Fibroblast of gingiva (primary cell): ENCODE measurements at regions not wholly inside any gene's neighbourhood (a gene's known extent, or its start where the extent isn't known, plus 50 kb on each side); places are given as distances from the start of the nearest gene placed in this dataset.

ENCODE experiments used
- DNase-seq: peaks from one replicate; pipeline ENCODE4 v3.0.0-alpha.2; 2011; ENCODE audit warnings: low read depth

DNA sequence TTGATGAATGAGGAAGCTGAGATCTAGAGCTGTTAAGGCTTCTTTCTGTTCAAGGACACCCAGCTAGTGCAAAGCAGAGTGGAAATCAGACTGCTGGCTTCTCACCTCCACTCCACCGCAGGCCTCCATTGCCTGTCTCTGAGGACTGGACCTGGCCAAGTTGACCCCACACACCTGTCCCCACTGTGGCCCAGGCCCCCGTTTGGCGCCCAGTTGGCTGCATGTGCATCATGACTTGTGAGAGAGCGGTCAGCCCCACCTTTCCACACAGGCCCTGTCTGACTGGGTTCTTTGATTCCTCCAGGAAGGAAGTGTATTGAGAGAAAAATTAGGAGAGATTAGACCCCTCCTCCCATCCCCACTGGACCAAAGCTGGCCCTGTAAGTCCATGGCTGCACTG, 206.3 kb upstream of the TLE3 start:
- DNase-seq, result no peak

DNA sequence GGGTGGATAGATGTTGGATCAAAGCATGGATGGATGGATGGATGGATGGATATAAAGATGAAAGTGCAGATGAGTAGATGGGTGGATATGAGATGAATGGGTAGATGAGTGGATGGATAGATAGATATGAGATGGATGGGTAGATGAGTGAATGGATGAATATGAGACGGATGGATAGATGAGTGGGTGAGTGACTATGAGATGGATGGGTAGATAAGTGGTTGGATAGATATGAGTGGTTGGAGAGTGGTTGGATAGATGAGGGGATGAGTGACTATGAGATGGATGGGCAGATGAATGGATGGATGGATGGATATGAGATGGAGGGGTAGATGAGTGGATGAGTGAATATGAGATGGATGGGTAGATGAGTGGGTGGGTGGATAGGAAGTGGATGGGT, 204.6 kb upstream of the TLE3 start:
- DNase-seq, result no peak

DNA sequence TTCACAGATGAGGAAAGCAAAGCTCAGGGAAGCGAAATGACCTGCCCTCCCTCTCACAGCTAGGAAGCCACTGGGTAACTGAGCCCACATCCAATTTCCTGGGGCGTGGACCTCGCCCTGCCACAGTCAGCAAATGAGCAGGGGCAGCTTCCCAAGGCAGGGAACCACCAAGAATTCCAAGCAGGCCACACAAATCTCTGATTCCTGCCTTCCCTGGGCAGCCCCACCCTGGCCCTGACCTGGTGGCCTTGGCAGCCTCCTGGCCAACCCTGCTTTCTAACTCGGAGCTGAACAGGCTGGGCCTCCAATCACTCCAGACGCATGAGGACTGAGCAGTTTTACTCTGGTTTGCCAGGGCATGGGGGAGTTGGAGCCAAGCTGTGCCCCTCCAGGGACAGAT, 203.7 kb upstream of the TLE3 start:
- DNase-seq, result no peak

DNA sequence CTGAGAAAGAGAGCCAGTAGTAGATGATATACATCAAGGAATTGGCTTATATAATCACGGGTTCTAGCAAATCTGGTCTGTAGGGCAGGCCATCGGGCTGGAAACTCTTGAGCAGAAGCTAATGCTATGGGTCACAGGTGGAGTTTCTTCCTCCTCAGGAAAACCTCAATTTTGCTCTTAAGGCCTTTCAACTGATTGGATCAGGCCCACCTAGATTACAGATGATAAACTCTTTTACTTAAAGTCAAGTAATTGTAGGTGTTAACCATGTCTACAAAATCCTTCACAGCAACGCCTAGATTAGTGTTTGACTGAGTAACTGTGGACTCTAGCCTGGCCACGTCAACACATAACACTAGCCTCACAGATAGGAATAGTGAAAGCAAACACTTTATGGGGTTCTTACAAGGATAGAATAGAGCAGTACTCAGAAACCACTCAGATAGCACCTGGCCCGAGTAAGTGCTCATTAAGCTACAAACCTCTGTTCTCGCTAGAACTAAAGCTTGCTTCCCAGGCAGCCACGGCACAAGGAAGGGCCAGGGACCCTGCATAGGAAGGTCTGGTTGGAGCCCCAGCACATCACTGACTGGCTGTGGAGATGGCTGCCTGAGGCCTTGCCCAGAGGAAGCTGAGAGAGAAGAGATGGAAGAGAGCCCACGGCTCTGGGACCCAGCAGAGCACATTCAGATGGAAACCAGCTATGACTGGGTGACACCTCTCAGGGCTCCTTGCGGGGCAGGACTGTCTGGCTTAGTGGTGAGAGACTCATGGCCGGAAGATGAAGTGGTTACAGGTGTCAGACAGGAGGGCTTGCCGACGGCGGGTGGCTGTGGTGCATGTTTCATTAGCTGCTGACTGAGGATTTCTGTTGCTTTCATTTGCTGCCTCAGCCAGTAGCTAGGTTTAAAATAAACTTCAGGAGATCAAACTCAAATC, 202.5 kb upstream of the TLE3 start:
- no peak for DNase-seq

DNA sequence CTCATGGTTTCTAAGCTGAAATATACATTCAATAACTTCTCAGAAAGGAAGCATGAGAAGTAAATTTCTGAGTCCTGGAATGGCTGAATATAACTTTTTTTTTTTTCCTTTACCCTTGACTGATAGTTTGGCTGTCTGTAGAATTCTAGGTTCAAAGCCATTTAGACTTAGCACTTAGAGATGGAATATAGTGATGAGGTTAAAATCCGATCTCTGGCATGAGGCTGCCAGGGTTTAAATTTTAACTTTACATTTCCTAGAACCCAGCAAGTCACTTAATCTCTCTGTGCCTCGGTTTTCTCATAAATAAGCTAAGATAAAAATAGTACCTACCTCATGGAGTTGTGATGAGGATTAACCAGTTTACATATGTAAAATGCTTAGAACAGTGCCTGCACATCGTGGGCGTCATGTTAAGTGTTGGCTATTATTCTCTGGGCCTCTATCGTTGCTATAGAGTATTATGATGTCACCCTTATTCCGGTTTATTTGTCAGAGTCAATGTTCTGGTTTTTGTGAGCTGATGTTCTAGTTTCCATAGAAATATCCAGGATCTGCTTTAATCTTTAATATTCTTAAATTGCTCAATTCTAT, 199.8 kb upstream of the TLE3 start:
- no peak for DNase-seq

DNA sequence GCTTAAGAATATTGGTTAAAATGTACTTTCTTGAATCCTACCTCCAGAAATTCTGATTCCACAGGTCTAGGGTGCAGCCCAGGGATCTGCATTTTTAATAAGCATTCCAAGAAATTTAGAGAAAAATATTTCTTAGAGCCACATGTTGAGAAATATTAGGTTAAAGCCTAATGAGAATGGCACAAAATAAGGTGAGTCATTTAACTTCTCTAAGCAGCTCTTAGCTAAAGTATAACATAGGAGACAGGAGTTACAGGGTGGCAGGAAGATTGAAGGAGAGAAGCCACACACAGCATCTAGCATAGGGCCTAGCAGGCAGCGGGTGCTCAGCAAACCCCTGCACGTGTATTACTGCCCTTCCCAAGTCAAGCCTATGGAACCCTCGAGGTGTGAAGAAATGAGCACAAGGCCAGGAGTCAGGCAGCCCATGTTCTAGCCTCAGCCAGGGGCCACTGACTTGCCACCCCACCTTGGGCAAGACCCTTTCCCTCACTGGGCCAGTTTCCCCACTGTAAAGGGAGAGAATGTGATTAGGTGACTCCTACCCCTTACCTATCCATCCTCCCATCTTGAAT, 197.1 kb upstream of the TLE3 start:
- DNase-seq, result no peak

DNA sequence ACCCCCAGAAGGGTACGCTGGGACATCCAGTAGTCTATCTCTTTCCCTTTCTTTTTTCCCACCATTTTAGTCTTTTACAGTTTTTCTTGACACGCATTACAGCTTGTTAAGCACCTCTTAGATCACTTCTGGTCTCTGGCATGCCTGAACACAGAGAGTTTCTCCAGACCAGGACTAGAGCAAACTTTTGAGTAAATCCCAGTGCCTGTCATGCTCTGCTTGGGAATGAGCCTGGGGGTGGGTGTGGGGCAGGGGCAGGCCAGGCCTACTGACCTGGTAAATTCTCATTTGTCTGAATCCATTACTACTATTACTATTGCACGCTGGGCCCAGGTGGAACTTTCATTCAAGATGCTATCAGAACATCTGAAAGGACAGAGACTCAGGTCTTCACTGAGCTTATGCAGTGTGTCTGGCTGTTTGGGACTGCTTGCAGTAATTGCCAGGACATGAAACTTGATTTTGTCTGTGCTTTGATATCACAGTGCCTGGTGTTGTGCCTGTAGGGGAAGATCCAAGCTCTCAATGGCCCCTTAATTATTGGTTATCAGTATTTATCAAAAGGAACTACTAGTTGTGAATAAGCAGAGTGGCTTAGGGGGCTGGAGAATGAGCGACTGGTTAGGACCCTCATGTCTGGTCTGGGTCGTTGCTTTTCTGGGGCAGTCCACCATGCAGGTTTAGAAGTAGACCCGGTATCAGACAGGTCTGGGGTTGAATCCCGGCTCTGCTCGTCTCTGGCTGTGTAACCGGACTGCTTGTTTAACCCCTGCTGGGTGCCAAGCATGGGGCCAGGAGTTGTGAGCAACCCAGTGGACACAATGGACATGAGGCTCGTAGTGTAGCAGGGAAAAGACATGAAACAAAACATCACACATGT, 196.1 kb upstream of the TLE3 start:
- no peak for DNase-seq

DNA sequence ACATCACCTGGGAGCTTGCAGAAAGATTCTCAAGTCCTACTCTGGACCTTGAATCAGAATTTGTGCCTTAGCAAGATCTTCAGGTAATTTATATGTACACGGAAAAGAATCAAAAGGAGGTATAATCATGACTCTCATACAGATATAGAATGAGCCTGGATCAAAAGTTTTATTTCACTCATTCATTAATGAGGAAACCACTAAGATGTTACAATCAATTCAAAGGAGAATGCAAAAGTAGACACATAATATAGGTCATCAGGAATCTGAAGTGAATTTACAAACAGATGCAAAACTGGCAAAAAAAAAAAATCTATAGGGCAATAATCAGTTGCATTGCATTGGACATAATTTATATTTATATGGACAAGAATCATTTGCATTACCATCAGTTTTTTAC, 195.4 kb upstream of the TLE3 start:
- no peak for DNase-seq

DNA sequence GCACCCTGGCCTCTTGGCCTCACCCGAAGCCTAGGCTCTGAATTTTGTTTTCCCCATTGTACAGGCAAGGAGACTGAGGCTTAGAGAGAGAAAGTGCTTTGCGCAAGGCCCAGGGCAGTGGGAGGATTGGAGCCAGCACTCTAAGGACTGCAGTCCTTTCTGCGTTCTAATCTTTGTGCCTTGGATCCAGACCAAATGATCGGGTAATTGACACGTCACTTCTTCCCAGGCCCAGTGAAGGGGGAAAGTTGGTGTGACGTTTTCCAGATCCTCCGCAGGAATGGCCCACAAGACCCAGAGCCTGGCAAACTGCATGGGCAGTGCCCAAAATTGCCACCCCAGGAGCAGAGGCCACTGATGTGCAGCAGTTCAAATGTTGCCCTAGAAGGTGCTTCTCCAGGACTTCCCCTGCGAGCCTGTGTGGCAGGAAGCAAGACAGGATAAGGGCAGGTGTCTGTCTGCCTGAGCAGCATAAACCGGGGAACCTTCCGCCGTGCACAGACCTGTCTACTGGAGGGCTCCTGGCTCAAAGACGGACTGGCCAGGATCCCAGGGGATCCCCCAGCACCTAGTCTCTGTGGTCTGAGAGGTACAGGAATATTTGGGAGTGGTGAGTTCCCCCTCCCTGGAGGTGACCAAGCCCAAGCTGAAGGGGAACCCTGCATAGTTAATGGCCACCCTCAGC, 194.5 kb upstream of the TLE3 start:
- no peak for DNase-seq

DNA sequence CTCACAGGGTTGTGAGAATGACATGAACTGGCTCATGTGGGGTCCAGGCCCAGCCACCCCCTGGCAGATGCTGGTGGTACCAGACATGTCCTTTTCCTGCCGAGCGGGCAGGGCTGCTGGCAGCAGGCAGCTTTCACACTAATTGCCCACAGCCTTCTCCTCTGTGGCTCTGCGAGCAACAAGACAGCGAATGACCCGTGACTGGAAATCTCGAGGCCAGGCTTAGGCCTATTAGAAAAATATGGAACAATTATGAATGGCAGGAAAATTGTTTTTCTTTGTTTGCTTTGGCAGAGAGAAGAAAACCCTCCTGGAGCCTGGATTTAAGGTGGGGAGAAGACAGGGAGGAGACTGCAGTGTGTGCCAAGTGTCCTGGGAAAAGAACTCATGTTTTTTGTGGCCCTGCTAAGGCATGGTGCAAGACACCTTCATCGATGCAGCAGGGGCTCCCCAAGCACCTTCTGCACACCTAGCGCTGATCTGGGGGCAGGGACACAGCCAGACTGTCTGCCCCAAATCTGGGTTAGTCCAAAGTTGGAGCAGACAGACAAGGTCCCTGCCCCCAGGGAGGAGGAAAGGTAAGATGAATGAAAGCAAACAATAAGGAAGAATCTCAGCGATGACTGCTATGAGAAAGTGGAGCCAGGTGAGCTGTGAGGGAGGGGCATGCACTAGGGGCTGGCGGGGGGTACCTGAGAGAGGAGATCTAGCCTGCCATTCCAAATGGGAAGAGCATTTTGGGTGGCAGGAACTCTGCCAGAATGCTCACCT, 193.8 kb upstream of the TLE3 start:
- no peak for DNase-seq

DNA sequence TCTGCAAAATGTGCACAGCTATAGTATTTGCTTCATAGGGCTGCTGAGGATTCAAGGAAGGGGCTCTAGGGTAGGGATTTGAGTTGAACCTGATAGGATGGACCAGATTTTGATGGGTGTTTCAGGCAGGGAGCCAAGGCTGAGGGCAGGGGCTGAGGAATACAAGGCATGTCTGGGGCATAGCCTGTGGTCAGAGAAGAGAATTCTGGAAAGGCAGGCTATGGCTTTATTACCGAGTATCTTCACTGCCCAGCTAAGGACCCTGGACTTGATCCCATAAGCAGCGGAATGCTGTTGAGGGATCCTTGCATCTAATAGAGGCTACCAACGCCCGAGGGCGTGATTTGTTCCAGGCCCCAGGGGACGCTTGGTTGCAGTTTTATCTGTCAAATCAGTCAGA, 193.0 kb upstream of the TLE3 start:
- no peak for DNase-seq

DNA sequence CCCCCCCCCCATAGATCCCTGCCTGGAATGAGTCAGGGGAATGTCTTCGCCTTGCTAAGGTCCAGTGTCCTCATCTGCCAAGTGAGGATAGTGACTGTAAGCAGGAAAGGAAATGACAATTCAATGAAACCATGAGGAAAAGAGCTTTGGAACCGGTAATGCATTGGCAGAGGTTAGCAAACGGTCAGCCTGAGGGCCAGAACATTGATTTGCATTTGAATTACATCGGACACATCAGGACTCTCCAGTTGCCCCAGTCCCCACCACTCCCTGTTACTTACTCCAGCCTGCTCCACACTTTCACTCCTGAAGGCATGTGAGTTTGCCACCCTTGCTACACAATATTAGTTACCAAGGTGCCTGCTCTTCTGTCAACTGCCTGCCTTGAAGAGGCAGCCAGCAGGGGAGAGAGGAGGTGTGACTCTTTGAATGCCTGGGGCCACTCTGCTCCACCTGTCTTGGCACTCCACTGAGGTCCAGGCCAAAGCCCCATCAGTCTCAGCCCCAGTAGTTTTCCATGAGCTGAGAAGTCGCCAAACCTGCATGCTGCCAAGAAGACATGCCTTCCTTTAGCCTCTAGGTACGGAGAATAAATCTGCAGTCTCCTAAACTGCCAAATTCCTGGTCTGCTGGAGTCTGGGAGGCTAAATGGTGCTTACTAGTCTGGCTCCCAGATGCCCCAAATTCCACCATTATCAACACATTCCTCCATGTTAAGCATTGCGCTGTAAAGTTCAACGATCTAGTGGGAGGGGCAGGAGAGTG, 191.7 kb upstream of the TLE3 start:
- no peak for DNase-seq

DNA sequence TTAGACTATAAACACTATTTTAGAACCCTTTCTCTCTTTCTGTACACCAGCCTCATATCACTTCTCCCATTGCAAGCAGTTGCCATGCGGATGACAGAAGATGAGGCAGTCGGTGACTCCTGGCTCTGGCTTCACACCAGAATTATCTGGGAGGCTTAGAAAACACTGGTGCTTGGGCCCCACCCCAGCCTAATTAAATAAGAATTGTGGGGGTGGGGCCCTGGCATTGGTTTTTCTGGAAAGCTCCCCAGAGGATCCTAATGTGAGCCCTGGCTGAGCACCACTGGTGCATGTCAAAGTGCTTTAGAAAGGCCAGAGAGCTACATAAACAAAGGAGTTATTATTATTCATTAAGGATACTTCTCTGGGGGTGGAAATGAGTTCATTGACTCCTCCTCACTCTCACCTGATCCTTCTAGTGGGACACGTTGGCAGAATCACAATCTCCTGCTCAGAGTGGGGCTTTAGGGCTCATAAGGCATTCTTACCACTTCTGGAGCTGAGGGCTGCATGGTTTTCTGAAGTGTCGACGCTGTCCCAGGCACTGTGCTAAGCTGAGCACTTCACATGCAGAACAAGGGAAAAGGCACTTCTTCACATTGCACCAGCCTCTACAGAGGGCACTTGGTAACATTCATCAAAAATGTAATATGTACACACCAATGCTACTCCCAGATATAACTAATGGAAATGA, 188.5 kb upstream of the TLE3 start:
- DNase-seq, result no peak

DNA sequence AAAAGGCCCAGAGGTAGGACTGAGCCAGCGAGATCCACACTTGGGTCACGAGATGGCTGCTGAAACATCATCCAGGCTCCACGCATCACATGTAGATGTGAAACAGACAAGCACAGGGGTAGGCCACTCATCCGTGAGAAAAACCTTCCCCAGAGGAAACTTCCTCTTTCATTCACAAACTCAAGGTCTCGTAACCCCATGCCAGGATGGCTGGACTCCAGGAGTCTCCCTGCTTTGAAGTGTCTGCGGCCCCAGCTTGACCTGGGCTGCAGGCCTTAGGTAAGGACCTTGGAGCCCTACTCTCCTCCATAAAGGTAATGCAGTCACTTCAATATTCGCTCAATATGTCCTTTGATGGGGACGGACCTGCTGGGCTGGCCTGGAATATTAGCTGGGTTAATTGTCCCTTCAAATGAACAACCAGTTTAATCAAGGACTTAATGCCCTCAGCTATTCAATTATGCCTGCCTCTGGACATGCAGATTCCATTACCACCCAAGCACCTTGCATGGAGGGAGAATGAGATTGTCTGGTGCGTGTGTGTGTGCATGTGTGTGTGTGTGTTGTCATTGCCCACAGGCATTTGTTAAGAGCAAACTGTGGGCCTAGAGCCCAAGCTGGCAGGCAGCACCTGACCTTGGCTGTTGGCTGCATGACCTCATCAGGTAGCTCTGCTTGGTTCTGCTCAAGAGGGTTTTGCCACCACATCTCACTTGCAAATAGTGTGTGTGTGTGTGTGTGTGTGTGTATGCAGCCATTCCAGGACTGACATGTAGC, 186.9 kb upstream of the TLE3 start:
- no peak for DNase-seq

DNA sequence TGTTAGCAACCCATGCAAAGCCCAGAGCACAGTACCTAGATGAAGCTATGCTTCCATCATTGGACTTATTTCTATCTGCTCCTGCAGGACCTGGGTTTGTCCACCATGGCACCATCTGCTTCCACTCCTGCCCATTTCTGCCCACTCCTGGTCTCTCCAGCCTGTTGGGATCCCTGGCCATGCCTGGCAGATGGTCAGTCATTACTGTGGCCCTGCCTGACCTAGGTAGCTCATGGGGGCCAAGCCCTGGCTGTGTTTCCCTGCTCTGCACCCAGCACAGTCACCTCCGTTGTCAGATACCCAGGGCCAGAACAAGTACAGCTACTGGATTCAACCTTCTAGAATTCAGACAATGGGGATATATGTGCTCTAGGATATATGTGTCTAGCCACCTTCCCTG, 185.8 kb upstream of the TLE3 start:
- no peak for DNase-seq

DNA sequence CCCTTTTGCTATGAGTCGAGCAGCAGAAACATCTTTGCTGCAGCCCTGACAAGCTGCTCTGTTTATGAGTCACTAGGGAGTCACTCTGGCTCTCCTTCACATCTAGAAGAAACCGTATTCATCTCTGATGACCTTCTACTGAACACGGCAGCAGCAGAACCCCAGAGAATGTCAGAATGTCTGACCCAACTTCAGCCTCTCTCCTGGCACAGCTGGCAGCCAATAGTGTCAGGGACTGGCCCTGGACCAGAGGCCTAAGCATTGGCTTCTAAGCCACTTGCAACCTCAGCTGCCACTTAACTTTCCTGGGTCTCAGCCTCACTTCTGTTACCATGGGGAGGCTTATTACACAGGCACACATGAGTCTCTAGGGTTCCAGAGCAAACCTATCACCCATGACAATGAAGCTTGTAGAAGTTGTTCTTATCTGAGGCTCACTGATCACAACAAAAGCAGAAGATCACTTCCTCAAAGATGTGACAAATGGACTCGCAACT, 184.1 kb upstream of the TLE3 start:
- DNase-seq, result no peak

DNA sequence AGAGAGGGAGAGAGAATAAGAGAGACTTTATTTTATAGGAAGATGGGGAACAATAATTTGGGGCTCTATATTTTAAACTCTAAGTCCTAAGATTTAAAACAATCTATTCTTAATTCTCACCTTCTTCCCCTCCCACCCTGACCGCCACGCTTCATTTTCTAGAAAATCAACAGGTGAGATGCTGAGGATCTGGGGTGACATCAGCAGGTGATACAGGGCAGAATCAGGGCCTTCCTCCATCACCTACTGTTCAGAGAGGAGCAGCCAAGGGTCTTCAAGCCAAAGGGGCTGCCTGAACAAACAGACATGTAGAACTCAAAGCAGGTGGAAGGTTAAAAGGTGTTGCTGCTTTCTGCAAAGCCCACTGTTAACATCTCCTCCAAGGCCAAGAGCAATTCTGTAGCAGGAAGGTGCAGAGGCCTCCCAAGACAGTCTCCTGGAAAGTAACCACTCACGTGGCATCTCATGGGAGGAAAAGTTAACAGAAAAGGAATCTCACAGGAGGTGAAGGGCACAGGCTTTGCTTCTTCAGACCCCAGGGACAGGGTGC, 183.6 kb upstream of the TLE3 start:
- no peak for DNase-seq

DNA sequence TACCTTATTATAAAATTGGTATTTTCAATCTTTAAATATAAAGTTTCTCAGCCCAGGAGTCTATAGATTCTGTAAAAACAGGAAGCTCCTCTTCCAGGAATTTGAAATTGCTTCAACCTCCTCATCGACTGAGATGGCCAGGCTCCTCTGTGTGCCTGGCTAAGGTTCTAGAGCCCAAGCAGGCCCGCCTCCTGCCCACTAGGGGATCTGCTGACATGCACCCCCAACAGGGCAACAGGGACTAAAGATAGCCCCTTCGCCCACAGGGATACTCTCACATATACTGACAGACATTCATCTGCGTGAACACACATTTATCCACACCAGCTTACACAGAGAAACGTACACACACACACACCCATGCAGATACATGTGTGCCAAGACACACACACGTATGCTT, 183.1 kb upstream of the TLE3 start:
- no peak for DNase-seq
